T follicular helper cell (primary cell): ENCODE measurements at regions not wholly inside any gene's neighbourhood (a gene's known extent, or its start where the extent isn't known, plus 50 kb on each side); places are given as distances from the start of the nearest gene placed in this dataset.

Experiments used
- DNase-seq: peaks from one replicate; pipeline ENCODE4 v3.0.0-alpha.2; 2020; ENCODE audit warnings: low read depth

DNA sequence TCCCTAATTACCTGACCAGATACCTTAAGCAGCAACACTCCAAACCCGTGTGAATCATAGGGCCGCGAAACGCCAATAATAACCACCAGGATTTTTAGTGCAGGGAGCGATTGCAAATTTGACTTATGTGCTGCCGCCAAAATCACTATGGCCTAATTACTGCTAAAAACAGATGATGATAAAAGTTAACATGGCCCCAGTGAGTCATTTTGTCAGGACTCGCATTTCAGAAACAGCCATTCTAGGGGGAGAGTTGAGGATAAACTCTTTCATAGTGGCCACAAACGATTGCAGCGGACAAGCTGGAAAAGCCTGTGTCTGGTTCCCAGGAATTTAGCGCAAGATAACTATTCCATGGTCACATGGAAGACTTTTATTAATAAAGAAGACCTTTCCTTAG, 103.4 kb downstream of the HLX start:
- DNase-seq: no peak

DNA sequence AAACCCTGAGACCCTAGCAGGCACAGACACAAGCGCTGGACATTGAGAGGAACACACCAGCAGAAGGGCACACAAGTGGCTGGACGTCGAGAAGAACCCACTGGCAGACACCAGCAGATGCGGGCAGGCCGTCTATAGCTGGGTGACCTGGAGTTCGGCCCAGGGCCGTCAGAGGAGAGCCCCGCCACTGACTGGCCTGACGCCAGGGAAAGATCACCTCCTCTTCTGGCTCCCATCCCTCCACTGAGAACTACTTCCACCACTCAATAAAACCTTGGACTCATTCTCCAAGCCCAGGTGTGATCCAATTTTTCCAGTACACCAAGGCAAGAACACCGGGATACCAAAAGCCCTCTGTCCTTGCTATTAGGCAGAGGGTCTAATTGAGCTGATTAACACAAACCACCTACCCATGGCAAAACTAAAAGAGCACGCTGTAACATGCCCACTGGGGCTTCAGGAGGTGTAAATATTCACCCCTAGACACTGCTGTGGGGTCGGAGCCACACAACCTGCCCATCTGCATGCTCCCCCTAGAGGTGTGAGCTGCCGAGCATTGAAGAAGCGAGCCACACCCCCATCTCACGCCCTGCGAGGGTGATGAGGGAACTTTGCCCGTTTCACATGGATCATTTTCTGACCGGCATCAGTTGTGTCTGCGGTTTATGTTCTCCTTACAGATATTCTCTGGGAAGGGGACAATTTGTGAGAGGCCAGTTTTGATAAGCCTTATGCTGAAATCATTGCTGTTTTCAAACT, 104.8 kb downstream of the HLX start:
- DNase-seq: no peak

- no peak for DNase-seq
These were observed 111.4 kb downstream of the HLX start for GRCh38 chr1:220990427-220991339.

- no peak for DNase-seq
These were observed 112.3 kb downstream of the HLX start for GRCh38 chr1:220991506-220991905.

GRCh38 chr1:220991959-220992704, 112.9 kb downstream of the HLX start:
- DNase-seq: no peak

DNA sequence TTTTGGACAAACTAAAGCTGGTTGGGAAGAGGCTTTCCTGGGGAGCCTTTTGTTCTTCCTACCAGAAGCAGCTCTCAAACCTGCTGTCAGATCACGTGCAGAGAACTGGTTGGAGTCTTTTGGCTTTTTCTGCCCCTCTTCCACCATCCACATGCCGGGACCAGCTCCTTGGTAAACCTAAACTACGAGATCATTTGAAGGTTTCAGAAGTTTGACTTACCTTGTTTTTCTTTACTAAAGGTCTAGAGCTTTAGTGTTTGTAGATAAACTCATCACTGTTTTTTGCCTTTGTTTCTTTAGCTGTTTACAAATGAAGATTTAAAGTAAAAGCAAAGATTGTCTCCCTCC, 113.4 kb downstream of the HLX start:
- no peak for DNase-seq

DNA sequence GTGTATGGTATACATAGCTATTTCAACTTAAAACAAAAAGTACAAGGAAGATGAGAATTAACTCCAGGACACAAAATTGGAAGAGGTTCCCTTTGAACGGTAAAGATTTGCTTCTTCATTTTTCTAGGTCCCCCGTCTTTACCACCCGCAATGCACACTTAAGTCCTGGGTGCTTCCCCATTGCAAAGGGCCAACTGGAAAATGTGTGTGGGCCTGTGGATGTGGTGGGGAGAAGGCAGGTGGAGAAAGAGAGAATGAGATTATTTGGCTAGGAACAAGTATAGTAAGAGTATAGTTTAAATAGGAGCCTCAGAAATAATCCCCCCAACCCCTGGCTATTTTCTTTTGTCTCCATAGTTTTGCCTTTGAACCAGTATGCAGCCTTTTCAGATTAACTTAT, 115.4 kb downstream of the HLX start:
- DNase-seq: no peak

GRCh38 chr1:220997791-220998190, 118.5 kb downstream of the HLX start:
- DNase-seq: no peak

DNA sequence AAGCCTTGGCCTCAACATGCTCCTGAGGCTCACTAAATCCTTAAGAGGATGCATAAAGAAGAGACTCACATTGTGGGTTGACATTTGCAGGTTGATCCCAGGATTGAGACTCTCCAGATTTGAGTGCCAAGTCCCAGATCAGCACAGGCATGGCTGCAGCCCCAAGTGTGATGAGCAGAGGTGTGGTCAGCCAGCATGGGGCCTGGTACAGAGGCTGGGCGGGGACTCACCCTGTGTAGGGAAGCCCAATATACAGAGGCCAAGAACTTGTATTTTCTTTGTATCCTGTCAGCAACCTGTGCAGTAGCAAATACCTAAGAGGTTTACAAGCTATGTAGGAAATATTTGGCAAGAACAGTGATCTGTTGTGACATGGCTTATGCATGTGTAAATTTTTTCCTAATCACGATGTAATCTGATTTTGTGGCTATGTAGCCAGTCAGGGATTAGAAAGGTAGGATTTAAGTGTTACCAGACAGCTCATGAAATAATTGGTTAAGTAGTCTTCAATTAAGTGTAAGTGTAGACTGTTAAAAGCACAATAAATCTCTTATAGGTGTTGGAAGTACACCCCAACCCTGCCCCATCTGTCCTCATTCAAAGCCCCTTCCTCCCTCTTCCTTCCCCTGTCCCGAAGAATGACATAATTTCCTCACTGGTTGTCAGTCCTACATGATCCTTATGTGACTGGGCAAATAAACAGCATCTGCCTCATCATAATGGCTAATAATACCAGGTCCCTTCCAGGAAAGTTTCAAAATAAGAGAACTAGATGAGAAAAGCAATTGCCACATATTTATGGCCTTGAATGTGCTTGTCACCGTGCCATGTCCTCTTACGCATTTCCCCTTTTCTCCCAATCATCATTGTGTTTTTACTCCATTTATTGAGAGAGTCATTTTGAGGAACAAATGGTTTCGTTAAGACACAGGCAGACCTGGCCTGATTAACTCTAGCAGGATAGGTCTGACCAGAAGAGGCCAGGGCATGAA, 120.9 kb downstream of the HLX start:
- no peak for DNase-seq

GRCh38 chr1:221001167-221001566, 121.9 kb downstream of the HLX start:
- no peak for DNase-seq

- no peak for DNase-seq
These were observed 123.4 kb downstream of the HLX start for GRCh38 chr1:221002601-221003000.

- DNase-seq: no peak
These were observed 131.9 kb downstream of the HLX start for GRCh38 chr1:221011145-221011544.

DNA sequence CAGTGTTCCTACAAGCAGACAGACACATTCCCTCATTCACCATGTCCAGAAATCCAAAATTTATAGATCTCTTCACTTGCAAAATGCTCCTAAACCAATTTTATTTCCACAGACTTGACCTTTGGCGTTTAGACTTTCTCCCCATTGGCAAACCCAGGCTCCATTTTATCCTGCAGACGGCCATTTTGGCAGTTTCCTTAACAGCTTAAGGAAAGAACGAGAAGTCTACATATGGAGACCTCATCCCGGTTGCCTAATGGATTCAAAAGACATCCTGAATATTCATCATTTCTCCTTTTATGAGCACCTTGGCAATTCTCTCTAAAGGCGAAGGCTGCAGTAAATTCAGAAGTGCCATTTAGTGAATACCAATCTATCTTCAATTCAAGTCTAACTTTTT, 132.9 kb downstream of the HLX start:
- no peak for DNase-seq

DNA sequence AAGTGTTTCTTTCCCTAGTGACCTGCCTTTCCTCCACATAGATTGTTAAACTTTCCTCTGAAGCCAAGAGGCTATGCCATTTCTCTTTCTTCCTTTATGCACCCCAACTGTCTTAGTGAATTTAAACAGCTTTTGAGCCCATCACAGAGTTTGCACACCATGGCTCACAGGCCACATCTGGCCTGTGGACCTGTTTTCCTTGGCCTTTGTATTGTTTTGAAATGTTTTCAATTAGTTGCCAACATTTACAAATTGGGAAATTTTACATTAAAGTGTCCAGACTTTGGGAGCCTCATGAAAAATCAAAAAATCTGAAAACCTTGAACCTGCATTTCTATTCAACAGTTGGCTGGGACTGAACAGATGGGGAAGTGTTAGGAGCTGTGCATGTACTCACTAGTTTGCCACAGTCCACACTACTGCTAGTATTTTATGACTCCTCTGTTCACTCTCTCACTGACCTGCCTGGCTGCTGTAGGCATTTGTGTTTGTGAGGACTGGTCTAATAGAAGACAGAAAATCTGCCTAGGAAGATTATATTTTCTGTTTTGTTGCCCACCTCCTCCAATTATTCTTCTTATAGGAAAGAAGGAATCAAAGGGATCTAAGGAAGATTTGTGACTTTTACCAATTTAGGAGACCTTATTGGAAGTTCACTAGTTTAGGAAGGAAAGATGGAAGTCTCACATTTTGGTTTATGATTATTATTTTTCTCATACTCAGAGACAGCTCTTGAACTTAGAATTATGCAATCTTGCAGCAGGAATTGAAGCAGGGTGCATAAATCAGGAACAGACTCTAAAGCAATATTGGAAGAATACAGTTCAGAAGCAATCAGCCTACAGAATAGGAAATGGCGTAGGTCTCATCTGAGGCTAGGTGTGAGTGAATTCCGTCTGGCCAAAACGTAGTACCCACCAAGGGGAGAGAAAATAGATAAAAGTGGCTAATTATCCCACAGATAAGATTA, 134.7 kb downstream of the HLX start:
- no peak for DNase-seq

GRCh38 chr1:221015159-221015790, 136.0 kb downstream of the HLX start:
- no peak for DNase-seq

DNA sequence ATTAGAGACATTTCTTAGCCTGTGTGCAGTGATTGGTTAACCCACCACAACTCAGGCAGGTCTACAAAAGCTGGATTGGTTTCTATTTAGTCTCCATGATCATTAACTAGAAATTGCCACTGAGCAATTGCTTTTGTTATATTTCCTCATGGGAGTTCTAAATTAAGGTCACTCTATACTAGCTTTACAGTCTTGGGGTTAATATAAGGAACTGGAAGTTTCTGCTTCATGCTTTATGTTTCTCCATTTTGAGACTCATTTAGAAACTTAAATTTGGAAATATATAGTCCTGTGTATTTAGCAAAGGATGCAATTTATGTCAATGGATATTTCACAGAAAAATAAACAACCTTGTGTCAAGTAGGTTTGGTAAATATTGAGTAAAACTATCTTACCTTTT, 137.5 kb downstream of the HLX start:
- DNase-seq: no peak

DNA sequence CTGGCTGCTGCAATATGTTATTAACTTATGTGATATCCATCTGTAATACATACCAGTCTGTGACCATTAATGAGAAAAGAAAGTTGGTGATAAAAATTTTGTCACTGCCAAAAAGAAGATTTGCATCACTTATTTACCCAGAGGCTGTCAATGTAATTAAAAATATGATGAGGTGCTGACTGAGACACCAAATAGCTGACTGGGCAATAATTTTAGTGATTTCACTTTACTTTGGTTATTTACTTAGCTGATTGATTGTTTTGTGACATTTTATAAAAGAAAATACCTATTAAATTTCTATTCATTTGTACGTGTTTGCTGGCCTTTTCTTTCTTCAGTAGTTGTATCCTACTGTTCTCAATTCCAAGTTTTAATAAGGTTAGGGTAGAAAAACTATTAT, 139.2 kb downstream of the HLX start:
- no peak for DNase-seq

DNA sequence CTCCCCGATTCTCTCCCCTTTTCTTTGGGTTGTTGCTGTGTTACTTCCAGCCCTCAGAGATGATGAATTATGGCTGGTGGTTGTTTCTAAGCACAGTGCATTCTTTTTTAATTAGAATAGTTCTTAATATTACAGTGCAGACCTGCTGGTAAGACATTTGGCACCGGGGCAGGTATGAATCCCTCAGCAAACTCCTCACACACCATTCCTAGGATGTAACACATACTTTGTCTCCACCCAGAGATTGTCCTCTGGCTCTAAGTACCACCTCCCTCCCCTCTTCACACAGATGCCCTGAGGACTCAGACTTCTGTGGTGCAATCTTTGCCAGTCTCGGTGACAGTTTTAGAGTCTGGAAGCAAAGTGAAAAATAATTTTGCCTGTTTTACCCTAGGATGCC, 143.1 kb downstream of the HLX start:
- DNase-seq: no peak

GRCh38 chr1:221023482-221023881, 144.2 kb downstream of the HLX start:
- DNase-seq: no peak

DNA sequence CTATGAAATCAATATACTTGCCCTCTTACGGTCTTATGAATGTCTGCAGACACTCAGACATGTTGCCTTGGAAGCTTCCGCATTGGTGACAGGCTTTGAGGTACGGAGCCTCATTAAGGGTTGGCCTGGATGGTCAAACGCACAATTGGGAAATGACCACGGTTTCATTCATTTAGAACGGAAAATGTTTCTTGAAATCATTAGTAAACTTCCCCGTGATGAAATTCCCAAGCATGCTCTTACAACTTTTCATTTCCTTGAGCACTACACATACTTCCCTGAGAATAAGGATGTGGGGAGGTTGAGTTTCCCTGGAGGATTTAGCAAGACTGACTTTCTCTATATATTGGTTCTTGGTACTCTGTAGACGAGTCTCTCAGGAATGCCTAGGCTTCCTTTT, 146.3 kb downstream of the HLX start:
- DNase-seq: no peak
